NCI-H524 treated with DMSO at 0.1 percent for 48 hours (cell line): ENCODE measurements at regions not wholly inside any gene's neighbourhood (a gene's known extent, or its start where the extent isn't known, plus 50 kb on each side); places are given as distances from the start of the nearest gene placed in this dataset.
A peak's percentile ranks its signal among the peaks of the same experiment; 100 is the strongest.

Experiments used
- DNase-seq: peaks from one replicate; lab custom pipeline; 2025; lab: John Stamatoyannopoulos, UW

DNA sequence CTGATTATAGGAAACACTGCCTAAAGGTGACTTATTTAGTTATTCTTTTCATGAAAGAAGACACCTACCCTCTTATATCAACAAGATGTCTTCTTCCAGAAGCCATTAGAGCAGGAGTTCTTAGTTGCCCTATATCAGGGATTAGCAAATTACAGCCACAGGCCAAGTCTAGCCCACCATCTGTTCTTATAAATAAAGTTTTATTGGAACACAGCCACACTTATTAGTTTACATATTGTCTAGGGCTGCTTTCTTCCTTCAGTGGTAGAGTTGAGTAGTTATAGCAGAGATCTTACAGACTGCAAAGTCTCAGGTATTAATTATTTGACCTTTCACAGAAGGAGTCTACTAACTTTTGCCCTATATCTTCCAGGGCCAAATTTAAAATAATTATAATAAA, 157.2 kb upstream of the NOCT start:
- no peak for DNase-seq

DNA sequence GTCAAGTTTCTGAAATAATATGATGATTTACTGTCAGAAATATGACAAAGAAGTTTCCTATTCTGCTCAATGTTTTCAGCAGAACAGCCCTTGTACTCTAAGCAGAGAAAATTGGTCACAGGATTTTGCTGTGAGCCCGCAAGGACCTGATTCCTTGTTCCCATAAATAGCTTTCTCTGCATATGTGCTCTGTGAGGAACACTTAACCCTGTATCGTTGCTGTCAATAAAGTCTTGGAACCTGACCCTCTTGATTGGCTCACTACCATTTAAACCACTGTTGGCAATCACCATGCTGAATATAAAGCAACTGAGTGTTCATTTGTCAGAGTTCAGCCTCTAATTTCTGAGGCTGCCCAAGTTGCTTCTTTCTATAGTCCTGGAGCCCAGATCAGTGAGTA, 158.2 kb upstream of the NOCT start:
- DNase-seq = no peak

GRCh38 chr4:138852681-138853080, 162.9 kb upstream of the NOCT start:
- no peak for DNase-seq

DNA sequence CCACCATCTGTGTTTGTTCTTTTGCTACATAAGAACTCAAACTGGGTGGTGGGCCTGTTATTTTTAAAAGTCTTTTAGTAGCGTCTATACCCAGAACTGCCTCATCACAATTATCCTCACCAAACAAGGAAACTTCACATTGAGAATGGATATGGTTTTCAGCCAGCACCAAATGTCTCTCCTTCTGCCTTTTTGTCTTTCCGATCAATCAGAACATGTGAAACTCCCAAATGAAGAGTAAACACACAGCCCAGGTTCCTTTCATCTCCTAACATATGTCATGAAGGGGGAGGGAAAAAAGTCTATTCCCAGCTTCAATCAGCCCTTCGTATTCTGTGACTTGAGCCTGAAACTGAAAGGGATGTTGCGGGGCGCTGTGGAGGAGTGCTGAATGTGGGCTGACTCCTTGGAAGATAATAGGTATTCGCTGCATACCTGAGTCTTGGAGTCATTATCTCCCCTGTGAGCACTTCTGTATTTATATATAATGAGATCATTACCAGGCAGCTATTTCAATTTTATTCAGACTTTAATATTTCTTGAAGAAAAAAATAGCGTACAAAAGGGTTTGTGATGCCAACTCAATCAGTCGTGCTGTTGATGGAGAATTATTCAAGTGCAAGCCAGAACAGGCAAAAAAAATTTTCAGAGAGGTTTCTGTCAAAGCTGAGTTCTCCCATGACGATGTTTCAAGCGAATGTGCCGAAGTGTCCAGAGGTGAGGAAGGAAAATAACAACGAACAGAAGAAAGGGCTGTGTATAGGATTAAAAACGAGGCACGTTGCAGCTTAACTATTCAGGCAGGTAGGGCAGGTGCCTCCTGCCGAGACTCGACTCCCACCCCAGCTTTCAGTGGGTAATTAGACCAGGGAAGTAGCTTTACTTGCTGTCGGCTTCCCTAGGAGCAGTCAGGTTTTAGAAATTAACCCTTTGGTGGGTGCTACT, 163.9 kb upstream of the NOCT start:
- DNase-seq = no peak

DNA sequence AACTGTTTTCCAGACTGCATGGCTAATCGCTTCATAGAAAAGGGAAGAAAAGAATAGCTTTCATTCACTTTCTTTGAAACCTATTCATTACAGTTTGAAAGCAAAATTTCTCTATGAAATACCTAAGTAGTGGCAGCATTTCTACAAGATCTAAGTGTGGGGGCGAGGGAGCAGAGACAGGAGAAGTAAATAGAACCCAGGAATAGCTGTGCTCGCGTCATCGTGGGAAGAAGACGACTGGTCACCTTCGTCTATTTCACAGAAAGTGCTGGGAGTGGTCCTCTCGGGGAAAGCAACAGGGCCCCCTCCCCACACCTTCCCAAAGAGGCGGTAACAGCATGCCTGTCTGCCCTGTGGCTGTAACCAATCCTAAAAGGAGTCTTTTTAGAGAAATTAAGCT, 169.9 kb upstream of the NOCT start:
- no peak for DNase-seq

DNA sequence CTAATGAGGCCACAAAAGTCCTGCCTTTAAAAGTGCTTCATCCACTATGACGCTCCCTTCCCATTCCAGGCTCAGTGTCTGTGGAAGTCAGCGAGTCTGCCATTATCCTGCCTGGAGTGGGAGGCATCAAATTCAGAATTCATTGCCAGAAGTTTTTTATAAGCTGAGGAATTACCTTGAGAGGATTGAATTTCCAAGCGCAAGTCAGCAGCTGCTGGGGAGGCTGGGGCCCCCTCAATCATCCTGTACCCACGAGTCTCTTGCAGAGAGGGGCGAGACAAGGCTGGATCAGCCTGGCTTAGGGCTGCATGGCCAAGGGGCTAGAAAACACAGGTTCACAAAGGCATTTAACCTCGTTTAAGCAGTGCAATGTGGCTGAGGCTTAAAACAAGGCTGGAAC, 170.5 kb upstream of the NOCT start:
- peak; percentile 14 for DNase-seq

GRCh38 chr4:138843616-138844015, 172.0 kb upstream of the NOCT start:
- DNase-seq = no peak

GRCh38 chr4:138841343-138841742, 174.2 kb upstream of the NOCT start:
- DNase-seq = no peak

DNA sequence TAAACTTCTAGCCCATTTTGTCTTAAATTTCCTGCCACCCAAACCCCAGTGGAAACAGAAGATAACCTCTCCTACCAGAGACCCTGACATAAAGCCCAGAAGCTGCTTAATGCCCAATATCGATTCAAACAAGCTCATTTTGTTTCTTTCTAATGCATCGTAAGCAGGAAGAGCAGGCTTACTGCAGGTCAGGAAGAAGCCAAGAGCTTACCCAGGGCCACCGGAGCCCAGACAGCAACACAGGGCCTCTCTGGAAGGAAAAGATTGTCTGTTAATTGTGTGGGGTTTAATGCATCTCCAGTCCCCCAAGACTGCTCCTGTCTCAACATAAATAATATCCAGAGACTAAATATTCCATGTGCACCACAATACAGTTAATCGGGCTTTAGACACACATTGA, 177.3 kb upstream of the NOCT start:
- DNase-seq = no peak

- no peak for DNase-seq
Observed at GRCh38 chr4:138835832-138836533, 179.6 kb upstream of the NOCT start.

- no peak for DNase-seq
Observed at GRCh38 chr4:138833974-138834373, 181.6 kb upstream of the NOCT start.

- no peak for DNase-seq
Observed at GRCh38 chr4:138832563-138832962, 183.0 kb upstream of the NOCT start.

DNA sequence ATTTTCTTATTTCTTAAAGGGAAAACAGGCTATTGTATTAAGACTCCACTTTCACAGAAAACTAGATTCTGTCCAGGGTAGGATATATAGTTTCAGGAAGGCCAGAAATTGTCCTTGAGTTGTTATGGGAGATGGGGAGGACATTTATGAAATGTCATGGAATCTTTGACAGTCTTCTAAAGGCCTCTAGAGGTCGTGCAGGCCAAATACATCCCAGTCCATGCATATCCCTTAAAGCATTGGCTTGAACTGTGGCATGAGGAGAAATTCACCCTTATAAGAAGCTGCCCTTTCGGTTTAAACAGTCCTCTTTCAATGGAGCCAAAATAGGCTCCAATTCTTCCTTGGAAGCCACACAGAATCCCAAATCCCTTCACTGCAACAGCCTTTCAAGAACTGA, 183.6 kb upstream of the NOCT start:
- DNase-seq = no peak

GRCh38 chr4:138828926-138829325, 186.7 kb upstream of the NOCT start:
- no peak for DNase-seq

DNA sequence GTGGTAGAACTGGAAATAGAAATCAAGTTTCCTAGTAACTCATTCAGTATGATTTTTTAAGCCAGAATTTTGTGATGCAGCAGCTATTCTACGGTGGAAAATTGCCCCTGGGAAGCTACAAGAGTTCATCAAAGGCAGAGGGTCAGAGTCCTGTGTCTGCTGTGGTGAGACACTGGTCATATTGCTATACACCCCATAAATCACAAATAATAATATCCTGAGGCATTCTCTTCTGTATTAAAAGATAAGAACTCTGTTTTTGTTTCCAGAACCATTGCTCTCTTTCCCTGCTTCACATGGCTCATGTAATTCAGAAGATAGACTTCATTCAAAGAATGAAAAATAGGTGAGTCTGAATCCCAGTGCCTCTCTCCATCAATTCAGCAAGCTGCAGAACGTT, 188.8 kb upstream of the NOCT start:
- DNase-seq = no peak

- DNase-seq = no peak
Observed at GRCh38 chr4:138826322-138826721, 189.3 kb upstream of the NOCT start.

GRCh38 chr4:138821331-138821730, 194.2 kb upstream of the NOCT start:
- DNase-seq = no peak

DNA sequence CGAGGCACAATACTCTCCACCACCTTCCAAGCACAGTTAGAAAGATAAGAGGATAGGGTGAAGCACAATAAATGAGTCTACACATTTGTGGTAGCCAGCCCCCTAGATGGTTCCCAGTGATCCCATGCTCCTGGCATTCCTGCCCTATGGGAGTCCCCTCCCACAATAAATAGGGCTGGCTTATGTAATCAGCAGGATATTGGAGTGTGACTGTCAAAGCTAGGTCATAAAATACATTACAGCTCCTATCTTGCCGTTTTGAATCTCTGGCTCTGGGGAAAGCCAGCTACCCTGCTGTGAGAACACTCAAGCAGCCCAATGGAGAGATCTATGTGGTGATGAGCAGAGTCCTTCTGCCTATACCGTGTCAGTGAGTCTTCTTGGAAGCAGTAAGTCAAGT, 198.7 kb upstream of the NOCT start:
- DNase-seq = no peak

GRCh38 chr4:138815811-138816210, 199.8 kb upstream of the NOCT start:
- no peak for DNase-seq

DNA sequence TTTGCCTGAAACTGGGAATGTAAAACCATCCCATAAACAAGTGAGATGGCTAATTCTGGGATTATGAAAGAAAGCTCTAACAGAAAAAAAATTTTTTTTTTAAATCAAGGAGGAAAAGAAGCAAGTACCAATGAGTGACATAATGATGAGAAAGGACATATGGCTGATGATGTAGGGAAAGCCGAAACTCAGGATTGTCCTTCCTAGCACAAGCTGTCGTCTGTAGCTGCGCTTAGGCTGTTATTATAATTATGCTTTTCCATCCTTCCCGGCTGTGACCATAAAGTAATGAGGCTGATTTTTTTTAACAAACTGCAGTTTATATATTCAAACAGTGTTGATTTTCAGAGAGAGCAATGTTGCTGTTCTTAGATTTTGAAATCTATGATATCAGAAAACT, 209.8 kb upstream of the NOCT start:
- peak; percentile 15 for DNase-seq

- no peak for DNase-seq
Observed at GRCh38 chr4:138804711-138805110, 210.9 kb upstream of the NOCT start.

GRCh38 chr4:138803051-138803450, 212.5 kb upstream of the NOCT start:
- no peak for DNase-seq

DNA sequence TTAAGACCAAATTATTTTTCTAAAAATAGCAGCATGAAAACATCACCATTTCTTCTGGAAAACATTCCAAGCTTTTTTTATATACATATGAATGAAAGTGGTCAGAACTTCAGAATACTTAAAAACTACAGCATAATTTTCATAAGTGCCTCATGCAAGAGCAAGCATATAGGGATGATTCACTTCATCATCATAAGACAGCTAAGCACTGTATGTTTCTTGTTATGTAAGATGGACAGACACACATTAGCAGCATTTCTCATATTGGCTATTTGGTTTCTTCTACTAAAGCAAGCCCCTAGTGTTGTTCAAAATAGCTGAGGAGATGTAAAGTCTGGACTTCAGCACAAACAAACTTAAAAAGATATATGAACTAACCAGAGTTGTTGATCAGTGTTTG, 213.1 kb upstream of the NOCT start:
- no peak for DNase-seq
